Kidney (tissue), 13 donors: ENCODE measurements at regions not wholly inside any gene's neighbourhood (a gene's known extent, or its start where the extent isn't known, plus 50 kb on each side); places are given as distances from the start of the nearest gene placed in this dataset.

Experiments used
- DNase-seq, 5 donors: peaks; one replicate each; pipeline ENCODE4 v3.0.0-alpha.2; 2013 to 2020
- FAIRE-seq: peaks from 2 replicates; lab custom pipeline; 2012; peaks lifted over from hg19 to GRCh38; lab: Jason Lieb, UNC
- H3K27ac ChIP-seq, 2 donors: one replicate each; pipeline ENCODE4 v1.7.0; 2013; ENCODE audit warnings: low read depth in 2 of 2, low read length in 2 of 2, inconsistent platforms in 1 of 2
- H3K27me3 ChIP-seq: one replicate; pipeline ENCODE4 v1.7.1; 2013; ENCODE audit warnings: low read length, inconsistent platforms; ENCODE audit not compliant: control insufficient read depth, insufficient read depth
- H3K36me3 ChIP-seq, 3 donors: one replicate each; pipeline versions ENCODE4 v1.7.0 to v1.7.1; 2013; ENCODE audit warnings: low read length in 3 of 3, control low read depth in 1 of 3, inconsistent platforms in 1 of 3; ENCODE audit not compliant: insufficient read depth in 3 of 3, control insufficient read depth in 2 of 3
- H3K4me1 ChIP-seq, 3 donors: one replicate each; pipeline versions ENCODE4 v1.7.0 to v1.7.1; 2013; ENCODE audit warnings: low read length in 3 of 3, inconsistent platforms in 1 of 3, low read depth in 1 of 3; ENCODE audit not compliant: control insufficient read depth in 2 of 3, insufficient read depth in 2 of 3
- H3K4me3 ChIP-seq, 3 donors: one replicate each; pipeline versions ENCODE4 v1.7.0 to v1.8.1; 2013; ENCODE audit warnings: low read length in 3 of 3, control low read depth in 1 of 3, inconsistent platforms in 1 of 3
- H3K9ac ChIP-seq, 3 donors: one replicate each; pipeline versions ENCODE4 v1.7.0 to v1.7.1; 2013; ENCODE audit warnings: low read length in 3 of 3, control low read depth in 1 of 3, inconsistent platforms in 1 of 3
- H3K9me3 ChIP-seq, 3 donors: one replicate each; pipeline versions ENCODE4 v1.7.0 to v1.7.1; 2013; ENCODE audit warnings: low read length in 3 of 3, control low read depth in 1 of 3, inconsistent platforms in 1 of 3; ENCODE audit not compliant: control insufficient read depth in 2 of 3, insufficient read depth in 1 of 3
- CTCF ChIP-seq: IDR thresholded peaks from 3 replicates; pipeline ENCODE4 v1.5.1; 2012; ENCODE audit warnings: mild to moderate bottlenecking, moderate library complexity, borderline replicate concordance; ENCODE audit not compliant: insufficient read depth; ENCODE audit errors: extremely low read depth
- intact Hi-C: fragments of 100-400 bp; cut with DNase I; formaldehyde crosslinking; loops from one replicate; pipeline ENCODE4 v1.11.1; 2022
- donor health status: control.
- donor health status: control.
- donor health status: control.
- donor health status: control.
- donor health status: control.
- donor health status: DM: yes; HTN: yes; CAD: no.
- donor health status: Normal renal cell carcinoma (clear cell type).

- no peak overlapping the region for H3K4me3 ChIP-seq
- FAIRE-seq (no peak), DNase-seq (no peak)
- peaks cover 0 to 2% (median 0%) of the 10 kb centered on the region in 3 donors for H3K9me3 ChIP-seq
- intact Hi-C loops = no loop called here
- no peak for TF ChIP-seq CTCF
- no peak overlapping the region for H3K9ac ChIP-seq
- no peak overlapping the region for H3K27ac ChIP-seq
- H3K36me3 ChIP-seq = no peaks in the 10 kb centered on the region
- no peaks in the 10 kb centered on the region for H3K4me1 ChIP-seq
- H3K27me3 ChIP-seq = no peaks in the 10 kb centered on the region
Measured at GRCh38 chr3:176765382-176765900, 431.8 kb downstream of the TBL1XR1 start.

DNA sequence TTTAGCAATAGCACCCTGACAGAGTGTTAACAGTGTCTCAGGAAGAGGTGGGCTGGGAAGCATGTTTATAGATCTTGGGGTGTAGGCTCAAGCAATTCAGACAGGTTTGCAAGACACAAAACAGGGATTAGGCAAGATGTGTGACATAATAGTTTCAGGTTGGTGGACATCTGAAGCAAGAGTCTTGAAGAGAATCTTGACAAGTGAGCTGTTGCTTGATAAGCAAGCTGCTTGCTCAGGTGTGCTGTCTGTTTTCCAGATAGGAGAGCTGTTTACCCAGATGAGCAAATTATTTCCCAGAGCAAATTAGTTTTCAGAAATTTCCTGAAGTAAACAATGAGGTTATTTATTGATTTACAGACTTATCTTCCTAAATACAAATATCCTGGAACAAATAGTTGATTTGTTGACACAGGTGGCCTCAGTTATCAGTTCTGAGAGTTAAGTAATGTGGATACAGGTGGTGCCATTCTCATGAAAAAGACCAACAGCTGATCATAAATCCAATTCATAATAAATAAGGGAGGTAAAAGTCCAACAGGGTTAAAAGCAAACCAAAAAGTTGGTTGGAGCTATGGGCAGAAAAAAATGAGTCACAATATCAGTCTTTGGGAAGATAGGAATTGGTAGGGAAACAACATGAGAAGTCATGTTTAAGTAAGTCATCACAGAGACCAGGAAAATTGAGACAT, 437.3 kb downstream of the TBL1XR1 start:
- intact Hi-C loops = no loop called here
- Histone ChIP-seq H3K4me1 (no peaks in the 10 kb centered on the region), H3K36me3 (no peaks in the 10 kb centered on the region), H3K27me3 (no peaks in the 10 kb centered on the region), H3K9me3 (peaks cover 0 to 2% (median 0%) of the 10 kb centered on the region in 3 donors), H3K27ac (no peak overlapping the region), H3K9ac (no peak overlapping the region), H3K4me3 (no peak overlapping the region)
- TF ChIP-seq CTCF = no peak
- FAIRE-seq (no peak), DNase-seq (no peak)

DNA sequence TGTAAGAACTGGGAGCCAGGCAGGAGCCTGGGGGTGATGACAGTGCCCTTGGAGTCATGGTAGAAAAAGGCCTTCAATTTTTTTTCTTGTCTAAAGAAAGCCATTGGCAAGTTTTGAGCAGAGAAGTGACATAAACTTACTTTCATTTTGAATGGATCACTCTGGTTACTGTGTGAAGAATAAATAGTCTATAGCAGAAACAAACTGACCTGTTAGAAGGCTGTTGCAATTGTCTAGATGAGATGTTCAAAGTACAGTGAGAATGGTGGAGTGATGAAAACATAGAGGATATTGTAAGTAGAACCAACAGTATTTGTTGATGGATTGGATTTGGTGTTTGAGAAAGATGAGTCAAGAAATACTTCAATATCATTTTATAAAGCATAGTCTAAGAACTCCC, 439.9 kb downstream of the TBL1XR1 start:
- intact Hi-C loops = no loop called here
- Histone ChIP-seq H3K27ac (no peak overlapping the region), H3K36me3 (no peaks in the 10 kb centered on the region), H3K4me3 (no peak overlapping the region), H3K4me1 (no peaks in the 10 kb centered on the region), H3K9me3 (no peaks in the 10 kb centered on the region), H3K9ac (no peak overlapping the region), H3K27me3 (no peaks in the 10 kb centered on the region)
- FAIRE-seq (no peak), DNase-seq (no peak)
- TF ChIP-seq CTCF = no peak
